Liver (tissue), 7 donors: ENCODE measurements at regions not wholly inside any gene's neighbourhood (a gene's known extent, or its start where the extent isn't known, plus 50 kb on each side); places are given as distances from the start of the nearest gene placed in this dataset.
"Not testable (repeated sequence)": the region's sequence is repeated elsewhere in the genome, so short reads cannot be mapped to it uniquely, and the experiment has no call there.

Source experiments
- DNase-seq: peaks from one replicate; pipeline ENCODE4 v3.0.0-alpha.2; 2017; ENCODE audit warnings: low spot score
- H3K27ac ChIP-seq, 2 donors: one replicate each; pipeline ENCODE4 v1.7.0; 2013; ENCODE audit warnings: inconsistent platforms in 2 of 2, low read length in 2 of 2, control low read depth in 1 of 2, low read depth in 1 of 2, mild to moderate bottlenecking in 1 of 2
- H3K27me3 ChIP-seq, 4 donors: one replicate each; pipeline versions ENCODE4 v1.6.1 to v1.7.0; 2013; ENCODE audit warnings: low read length in 3 of 4, inconsistent platforms in 1 of 4, mild to moderate bottlenecking in 1 of 4, moderate library complexity in 1 of 4; ENCODE audit not compliant: control insufficient read depth in 4 of 4, insufficient read depth in 4 of 4
- H3K36me3 ChIP-seq, 4 donors: one replicate each; pipeline versions ENCODE4 v1.6.1 to v1.7.0; 2013; ENCODE audit warnings: low read length in 3 of 4, mild to moderate bottlenecking in 3 of 4, low read depth in 1 of 4, moderate library complexity in 1 of 4; ENCODE audit not compliant: control insufficient read depth in 4 of 4, insufficient read depth in 3 of 4
- H3K4me1 ChIP-seq, 4 donors: one replicate each; pipeline versions ENCODE4 v1.6.1 to v1.7.0; 2013; ENCODE audit warnings: low read length in 3 of 4, mild to moderate bottlenecking in 3 of 4, moderate library complexity in 1 of 4; ENCODE audit not compliant: control insufficient read depth in 4 of 4, insufficient read depth in 4 of 4
- H3K4me3 ChIP-seq, 3 donors: one replicate each; pipeline versions ENCODE4 v1.6.1 to v1.7.0; 2013; ENCODE audit warnings: low read length in 3 of 3, control low read depth in 1 of 3, low read depth in 1 of 3, mild to moderate bottlenecking in 1 of 3
- H3K9ac ChIP-seq, 2 donors: one replicate each; pipeline ENCODE4 v1.7.0; 2013; ENCODE audit warnings: low read length in 2 of 2, mild to moderate bottlenecking in 2 of 2, moderate library complexity in 2 of 2, control low read depth in 1 of 2, low read depth in 1 of 2
- H3K9me3 ChIP-seq, 4 donors: one replicate each; pipeline versions ENCODE4 v1.6.1 to v1.7.0; 2013; ENCODE audit warnings: low read length in 3 of 4; ENCODE audit not compliant: control insufficient read depth in 4 of 4
- EGR1 ChIP-seq, 2 donors: IDR thresholded peaks; 2 replicates each; pipeline ENCODE4 v1.6.1; 2016 to 2018; ENCODE audit warnings: antibody characterized with exemption in 2 of 2, low read depth in 2 of 2
- FOXA1 ChIP-seq: IDR thresholded peaks from 2 replicates; pipeline ENCODE4 v1.6.1; 2016; ENCODE audit warnings: antibody characterized with exemption
- FOXA2 ChIP-seq: IDR thresholded peaks from 2 replicates; pipeline ENCODE4 v1.6.1; 2016; ENCODE audit warnings: antibody characterized with exemption
- GABPA ChIP-seq, 2 donors: IDR thresholded peaks in 1 of 2; conservative IDR thresholded peaks in 1 of 2; 2 replicates each; pipeline ENCODE4 v1.6.1; 2016; ENCODE audit warnings: antibody characterized with exemption in 2 of 2, mild to moderate bottlenecking in 1 of 2, moderate library complexity in 1 of 2
- HNF4A ChIP-seq, 2 donors: conservative IDR thresholded peaks; 2 replicates each; pipeline ENCODE4 v1.6.1; 2016; ENCODE audit warnings: antibody characterized with exemption in 2 of 2, mild to moderate bottlenecking in 2 of 2
- HNF4G ChIP-seq: IDR thresholded peaks from 2 replicates; pipeline ENCODE4 v1.6.1; 2016; ENCODE audit warnings: antibody characterized with exemption
- JUND ChIP-seq, 2 donors: IDR thresholded peaks; 2 replicates each; pipeline ENCODE4 v1.6.1; 2016; ENCODE audit warnings: antibody characterized with exemption in 2 of 2
- RAD21 ChIP-seq, 2 donors: IDR thresholded peaks; 2 replicates each; pipeline ENCODE4 v1.6.1; 2016; ENCODE audit warnings: antibody characterized with exemption in 2 of 2, mild to moderate bottlenecking in 2 of 2
- RXRA ChIP-seq, 2 donors: IDR thresholded peaks; 2 replicates each; pipeline ENCODE4 v1.6.1; 2017 to 2018; ENCODE audit warnings: antibody characterized with exemption in 2 of 2, mild to moderate bottlenecking in 1 of 2
- SP1 ChIP-seq: IDR thresholded peaks from 2 replicates; pipeline ENCODE4 v1.6.1; 2018; ENCODE audit warnings: antibody characterized with exemption, mild to moderate bottlenecking
- TAF1 ChIP-seq: conservative IDR thresholded peaks from 2 replicates; pipeline ENCODE4 v1.6.1; 2016; ENCODE audit warnings: antibody characterized with exemption, mild to moderate bottlenecking
- YY1 ChIP-seq: IDR thresholded peaks from 2 replicates; pipeline ENCODE4 v1.6.1; 2016; ENCODE audit warnings: antibody characterized with exemption, mild to moderate bottlenecking
- WGBS: extraction: QIAGEN DNeasy Blood & Tissue Kit; methylation state at CpG from one replicate; pipeline ENCODE4 v1.1.7; 2013; 5-methylcytosine and 5-hydroxymethylcytosine counted together
- TF ChIP-seq, protein P1 (sequence below): IDR thresholded peaks from 2 replicates; pipeline ENCODE4 v1.6.1; 2016; ENCODE audit warnings: antibody characterized with exemption
- TF ChIP-seq, protein P2 (sequence below): IDR thresholded peaks from 2 replicates; pipeline ENCODE4 v1.6.1; 2016; ENCODE audit warnings: antibody characterized with exemption
- TF ChIP-seq, protein P3 (sequence below): IDR thresholded peaks from 2 replicates; pipeline ENCODE4 v1.6.1; 2016; ENCODE audit warnings: antibody characterized with exemption, mild to moderate bottlenecking
- TF ChIP-seq, protein P4 (sequence below): IDR thresholded peaks from 2 replicates; pipeline ENCODE4 v1.6.1; 2016; ENCODE audit warnings: antibody characterized with exemption
- donor health status: healthy.
- donor health status: healthy.
- donor health status: healthy.
- donor health status: healthy.

DNA sequence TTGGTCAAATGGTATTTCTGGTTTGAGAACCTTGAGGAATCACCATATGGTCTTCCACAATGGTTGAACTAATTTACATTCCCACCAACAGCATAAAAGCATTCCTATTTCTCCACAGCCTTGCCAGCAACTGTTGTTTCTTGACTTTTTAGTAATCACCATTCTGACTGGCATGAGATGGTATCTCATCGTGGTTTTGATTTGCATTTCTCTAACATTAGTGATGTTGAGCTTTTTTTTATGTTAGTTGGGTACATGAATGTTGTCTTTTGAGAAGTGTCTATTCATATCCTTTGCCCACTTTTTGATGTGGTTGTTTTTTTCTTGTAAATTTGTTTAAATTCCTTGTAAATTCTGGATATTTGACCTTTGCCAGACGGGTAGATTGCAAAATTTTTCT is 679.7 kb downstream of the METTL15 start:
- not testable (repeated sequence) for H3K27ac ChIP-seq, H3K36me3 ChIP-seq, H3K9me3 ChIP-seq, H3K27me3 ChIP-seq, H3K4me1 ChIP-seq, DNase-seq, H3K9ac ChIP-seq, H3K4me3 ChIP-seq
- WGBS: 59% methylated on average over 2 of the region's 2 CpGs

DNA sequence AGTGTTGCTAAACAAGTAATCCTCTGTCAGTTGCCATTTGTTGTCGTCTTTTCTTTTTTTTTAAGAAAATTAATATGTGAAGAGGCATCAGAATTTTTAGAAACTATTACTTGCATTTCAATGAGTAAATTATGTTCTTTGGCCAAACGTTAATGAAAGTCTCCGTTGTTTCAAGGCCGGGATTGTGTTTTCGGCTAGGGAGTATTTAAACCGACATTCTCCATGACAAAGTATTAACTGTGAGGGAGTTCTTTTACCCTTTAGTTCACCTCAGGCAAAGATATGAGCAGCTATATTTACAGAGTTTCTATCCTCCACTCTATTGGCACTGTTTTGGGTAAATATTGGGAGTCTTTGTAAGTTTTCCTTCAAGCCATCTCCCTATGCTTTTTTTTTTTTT is 668.9 kb downstream of the METTL15 start:
- no peaks in the 10 kb centered on the region for H3K4me1 ChIP-seq
- 89% methylated on average over 6 of the region's 6 CpGs for WGBS
- H3K27me3 ChIP-seq: no peaks in the 10 kb centered on the region
- no peak overlapping the region for H3K4me3 ChIP-seq
- DNase-seq: no peak
- no peak overlapping the region for H3K27ac ChIP-seq
- no peak overlapping the region for H3K9ac ChIP-seq
- no peak for TF ChIP-seq EGR1 (IDR thresholded peaks at IDR 0.05; ENCODE audit: low read depth in 2 of 2)
- TF ChIP-seq HNF4A (conservative IDR thresholded peaks at IDR 0.05): no peak
- TF ChIP-seq, protein P1, sequence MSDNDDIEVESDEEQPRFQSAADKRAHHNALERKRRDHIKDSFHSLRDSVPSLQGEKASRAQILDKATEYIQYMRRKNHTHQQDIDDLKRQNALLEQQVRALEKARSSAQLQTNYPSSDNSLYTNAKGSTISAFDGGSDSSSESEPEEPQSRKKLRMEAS: no peak
- peaks cover 0 to 2% (median 0%) of the 10 kb centered on the region in 4 donors for H3K9me3 ChIP-seq
- no peaks in the 10 kb centered on the region for H3K36me3 ChIP-seq

DNA sequence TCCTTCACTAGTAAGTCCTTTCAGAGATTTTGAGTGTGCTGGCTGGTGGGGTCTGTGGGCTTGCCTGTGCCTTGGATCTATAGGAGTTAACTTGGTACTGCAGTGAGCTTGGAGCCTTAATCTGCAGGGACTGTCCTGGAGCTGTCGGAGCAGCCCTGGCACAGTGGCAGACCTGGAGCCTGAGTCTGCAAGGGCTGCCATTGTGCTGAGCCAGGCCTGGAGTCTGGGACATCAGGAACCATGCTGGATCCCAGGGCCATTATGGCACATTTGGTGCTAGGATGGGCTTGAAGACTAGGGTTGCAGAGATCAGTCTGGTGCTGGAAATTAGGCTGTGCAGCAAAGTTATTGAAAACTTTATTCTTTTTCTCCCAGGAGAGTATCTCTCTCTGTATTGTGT is 665.4 kb downstream of the METTL15 start:
- WGBS: 90% methylated on average over 1 of the region's 1 CpG
- DNase-seq: no peak
- Histone ChIP-seq H3K36me3 (no peaks in the 10 kb centered on the region), H3K27ac (no peak overlapping the region), H3K4me3 (no peak overlapping the region), H3K9me3 (peaks cover 0 to 2% (median 0%) of the 10 kb centered on the region in 4 donors), H3K27me3 (no peaks in the 10 kb centered on the region), H3K9ac (no peak overlapping the region), H3K4me1 (no peaks in the 10 kb centered on the region)
- TF ChIP-seq FOXA2 (no peak), TAF1 (no peak), SP1 (no peak), GABPA (IDR thresholded peaks at IDR 0.05 in 1 of 2, conservative IDR thresholded peaks at IDR 0.05 in 1 of 2) (no peak), HNF4A (conservative IDR thresholded peaks at IDR 0.05) (no peak), RAD21 (IDR thresholded peaks at IDR 0.05) (no peak), JUND (IDR thresholded peaks at IDR 0.05) (no peak), YY1 (no peak), RXRA (IDR thresholded peaks at IDR 0.05) (no peak), FOXA1 (no peak), HNF4G (no peak)
- TF ChIP-seq, protein P2, sequence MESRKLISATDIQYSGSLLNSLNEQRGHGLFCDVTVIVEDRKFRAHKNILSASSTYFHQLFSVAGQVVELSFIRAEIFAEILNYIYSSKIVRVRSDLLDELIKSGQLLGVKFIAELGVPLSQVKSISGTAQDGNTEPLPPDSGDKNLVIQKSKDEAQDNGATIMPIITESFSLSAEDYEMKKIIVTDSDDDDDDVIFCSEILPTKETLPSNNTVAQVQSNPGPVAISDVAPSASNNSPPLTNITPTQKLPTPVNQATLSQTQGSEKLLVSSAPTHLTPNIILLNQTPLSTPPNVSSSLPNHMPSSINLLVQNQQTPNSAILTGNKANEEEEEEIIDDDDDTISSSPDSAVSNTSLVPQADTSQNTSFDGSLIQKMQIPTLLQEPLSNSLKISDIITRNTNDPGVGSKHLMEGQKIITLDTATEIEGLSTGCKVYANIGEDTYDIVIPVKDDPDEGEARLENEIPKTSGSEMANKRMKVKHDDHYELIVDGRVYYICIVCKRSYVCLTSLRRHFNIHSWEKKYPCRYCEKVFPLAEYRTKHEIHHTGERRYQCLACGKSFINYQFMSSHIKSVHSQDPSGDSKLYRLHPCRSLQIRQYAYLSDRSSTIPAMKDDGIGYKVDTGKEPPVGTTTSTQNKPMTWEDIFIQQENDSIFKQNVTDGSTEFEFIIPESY: no peak
- TF ChIP-seq, protein P3, sequence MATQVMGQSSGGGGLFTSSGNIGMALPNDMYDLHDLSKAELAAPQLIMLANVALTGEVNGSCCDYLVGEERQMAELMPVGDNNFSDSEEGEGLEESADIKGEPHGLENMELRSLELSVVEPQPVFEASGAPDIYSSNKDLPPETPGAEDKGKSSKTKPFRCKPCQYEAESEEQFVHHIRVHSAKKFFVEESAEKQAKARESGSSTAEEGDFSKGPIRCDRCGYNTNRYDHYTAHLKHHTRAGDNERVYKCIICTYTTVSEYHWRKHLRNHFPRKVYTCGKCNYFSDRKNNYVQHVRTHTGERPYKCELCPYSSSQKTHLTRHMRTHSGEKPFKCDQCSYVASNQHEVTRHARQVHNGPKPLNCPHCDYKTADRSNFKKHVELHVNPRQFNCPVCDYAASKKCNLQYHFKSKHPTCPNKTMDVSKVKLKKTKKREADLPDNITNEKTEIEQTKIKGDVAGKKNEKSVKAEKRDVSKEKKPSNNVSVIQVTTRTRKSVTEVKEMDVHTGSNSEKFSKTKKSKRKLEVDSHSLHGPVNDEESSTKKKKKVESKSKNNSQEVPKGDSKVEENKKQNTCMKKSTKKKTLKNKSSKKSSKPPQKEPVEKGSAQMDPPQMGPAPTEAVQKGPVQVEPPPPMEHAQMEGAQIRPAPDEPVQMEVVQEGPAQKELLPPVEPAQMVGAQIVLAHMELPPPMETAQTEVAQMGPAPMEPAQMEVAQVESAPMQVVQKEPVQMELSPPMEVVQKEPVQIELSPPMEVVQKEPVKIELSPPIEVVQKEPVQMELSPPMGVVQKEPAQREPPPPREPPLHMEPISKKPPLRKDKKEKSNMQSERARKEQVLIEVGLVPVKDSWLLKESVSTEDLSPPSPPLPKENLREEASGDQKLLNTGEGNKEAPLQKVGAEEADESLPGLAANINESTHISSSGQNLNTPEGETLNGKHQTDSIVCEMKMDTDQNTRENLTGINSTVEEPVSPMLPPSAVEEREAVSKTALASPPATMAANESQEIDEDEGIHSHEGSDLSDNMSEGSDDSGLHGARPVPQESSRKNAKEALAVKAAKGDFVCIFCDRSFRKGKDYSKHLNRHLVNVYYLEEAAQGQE: no peak
- TF ChIP-seq, protein P1: no peak
- TF ChIP-seq, protein P4, sequence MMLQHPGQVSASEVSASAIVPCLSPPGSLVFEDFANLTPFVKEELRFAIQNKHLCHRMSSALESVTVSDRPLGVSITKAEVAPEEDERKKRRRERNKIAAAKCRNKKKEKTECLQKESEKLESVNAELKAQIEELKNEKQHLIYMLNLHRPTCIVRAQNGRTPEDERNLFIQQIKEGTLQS: no peak
